GM21528 (cell line): ENCODE measurements at regions not wholly inside any gene's neighbourhood (a gene's known extent, or its start where the extent isn't known, plus 50 kb on each side); places are given as distances from the start of the nearest gene placed in this dataset.
"Not testable (repeated sequence)": the region's sequence is repeated elsewhere in the genome, so short reads cannot be mapped to it uniquely, and the experiment has no call there.

Source experiments
- ATAC-seq: cut with Tn5 transposase; IDR thresholded peaks from one replicate; pipeline ENCODE4 v1.9.1; 2021; ENCODE audit warnings: mild to moderate bottlenecking, moderate library complexity; ENCODE audit not compliant: unreplicated experiment, low FRiP score

DNA sequence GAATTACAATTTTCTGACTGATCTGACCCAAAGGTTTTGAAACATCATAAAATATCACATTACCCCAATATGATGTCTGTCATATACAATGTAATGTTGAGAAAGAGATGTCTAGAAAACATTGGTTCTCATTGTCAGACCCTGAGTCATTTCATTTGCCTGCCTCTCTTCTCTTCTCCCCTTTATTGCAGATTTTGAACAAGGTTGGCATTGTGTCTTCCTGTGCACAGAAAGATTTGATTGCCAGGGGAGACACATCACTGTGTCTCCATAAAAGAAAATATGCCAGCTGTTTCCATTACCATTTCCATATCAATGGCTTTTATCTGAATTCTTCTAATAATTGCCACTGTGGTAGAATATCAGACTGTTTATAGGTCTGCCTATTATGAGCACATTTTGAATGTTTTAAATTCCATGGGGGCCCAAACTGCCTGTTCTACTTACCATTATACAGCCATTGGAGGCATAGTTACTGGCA, 65.6 kb downstream of the IFI44 start:
- ATAC-seq, result no peak

GRCh38 chr1:78716186-78716585, 66.6 kb downstream of the IFI44 start:
- no peak for ATAC-seq

GRCh38 chr1:78718566-78718965, 68.9 kb downstream of the IFI44 start:
- ATAC-seq, result no peak

DNA sequence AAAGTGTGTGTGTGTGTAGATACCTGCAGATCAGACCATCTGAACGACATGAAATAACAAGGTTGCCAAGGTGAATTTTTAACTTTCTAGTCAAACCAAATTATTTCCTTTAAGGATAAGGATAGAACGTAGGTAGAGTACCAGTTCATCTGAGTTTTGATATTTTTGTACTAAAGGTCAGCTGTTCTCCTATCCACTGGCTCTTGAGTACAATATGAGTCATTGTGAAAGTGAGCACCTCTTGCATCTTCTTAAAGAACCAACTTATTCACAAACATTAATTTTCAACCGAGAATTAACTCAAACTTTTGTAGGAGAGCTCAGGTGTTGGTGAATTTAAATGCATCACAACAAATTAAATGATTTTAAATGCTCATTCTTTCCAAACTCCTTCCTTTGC, 71.5 kb downstream of the IFI44 start:
- no peak for ATAC-seq

- no peak for ATAC-seq
Observed at GRCh38 chr1:78722105-78722504, 72.5 kb downstream of the IFI44 start.

GRCh38 chr1:78722521-78722920, 72.9 kb downstream of the IFI44 start:
- ATAC-seq, result no peak

DNA sequence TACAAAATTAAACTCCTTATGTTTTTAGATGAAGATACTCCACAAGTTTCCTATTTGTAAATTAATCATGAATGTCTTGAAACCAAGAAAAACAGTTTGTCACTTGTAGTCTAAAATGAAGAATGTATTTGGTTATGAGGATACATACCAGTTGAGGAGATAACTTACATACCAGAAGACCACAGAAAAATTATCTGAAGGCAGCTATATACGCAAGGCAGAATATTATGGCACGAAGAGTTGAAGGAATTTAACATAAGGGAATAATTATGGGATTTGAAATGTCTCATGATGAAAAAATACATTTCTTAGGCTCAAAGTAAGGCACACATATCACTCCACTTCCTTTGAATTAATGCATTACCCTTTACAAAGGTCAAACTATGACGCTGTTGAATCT, 73.3 kb downstream of the IFI44 start:
- ATAC-seq, result no peak

GRCh38 chr1:78726686-78727085, 77.1 kb downstream of the IFI44 start:
- no peak for ATAC-seq

GRCh38 chr1:78728359-78728758, 78.7 kb downstream of the IFI44 start:
- no peak for ATAC-seq

DNA sequence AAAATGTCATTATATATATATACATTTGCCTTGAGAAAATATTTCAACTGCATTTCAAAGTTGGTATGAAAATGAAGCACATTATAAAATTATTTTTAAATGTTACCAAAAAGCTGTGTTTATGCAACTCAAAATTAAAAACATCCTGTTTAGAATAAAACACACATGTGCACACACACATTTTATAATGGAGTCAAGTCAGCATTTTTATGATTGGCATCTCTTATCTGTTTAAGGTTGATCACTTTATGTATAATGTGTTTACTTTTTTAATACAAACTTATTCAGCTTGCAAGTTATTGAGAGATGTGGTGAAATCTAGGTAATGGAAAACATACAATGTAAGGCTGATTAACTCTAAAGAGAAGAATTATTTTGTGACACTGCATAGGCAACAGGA, 80.4 kb downstream of the IFI44 start:
- no peak for ATAC-seq

GRCh38 chr1:78731674-78732073, 82.0 kb downstream of the IFI44 start:
- no peak for ATAC-seq

GRCh38 chr1:78737241-78737640, 87.6 kb downstream of the IFI44 start:
- no peak for ATAC-seq

DNA sequence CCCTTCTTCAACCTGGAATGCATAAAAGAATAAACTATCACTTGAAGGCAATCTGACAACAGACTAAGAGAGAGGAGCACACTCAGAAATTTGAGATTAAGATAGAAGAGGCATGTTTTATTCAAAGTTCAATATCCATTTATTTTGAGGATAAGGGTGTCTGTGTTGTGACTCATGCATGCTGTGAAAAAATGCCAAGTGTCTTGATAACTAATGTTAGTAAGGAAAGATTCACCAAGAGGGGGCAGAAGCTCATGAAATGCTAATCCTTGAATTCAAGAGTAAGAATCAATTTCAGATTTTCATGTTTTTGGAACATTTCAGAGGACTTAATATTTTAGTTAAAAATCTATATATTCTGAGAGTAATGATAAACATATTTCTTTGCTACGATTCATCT, 94.0 kb downstream of the IFI44 start:
- ATAC-seq, result no peak

DNA sequence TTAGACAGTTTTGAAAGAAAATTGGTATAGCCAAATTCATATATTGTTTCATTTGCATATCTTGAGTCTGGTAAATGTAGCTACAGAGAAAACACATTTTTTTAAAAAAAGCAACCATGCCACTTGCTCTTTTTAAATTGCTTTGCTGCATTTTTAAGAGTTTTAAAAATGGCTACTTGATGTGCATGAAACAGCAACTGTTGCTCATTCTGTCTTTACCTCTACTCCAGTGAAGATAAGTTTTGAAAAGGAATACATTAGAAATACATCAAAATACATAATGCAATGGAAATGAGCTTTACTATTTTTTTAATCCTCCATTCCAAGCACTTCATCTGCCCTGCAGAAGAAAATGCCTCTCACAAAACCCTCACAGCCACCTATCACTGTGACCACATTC, 95.5 kb downstream of the IFI44 start:
- no peak for ATAC-seq

DNA sequence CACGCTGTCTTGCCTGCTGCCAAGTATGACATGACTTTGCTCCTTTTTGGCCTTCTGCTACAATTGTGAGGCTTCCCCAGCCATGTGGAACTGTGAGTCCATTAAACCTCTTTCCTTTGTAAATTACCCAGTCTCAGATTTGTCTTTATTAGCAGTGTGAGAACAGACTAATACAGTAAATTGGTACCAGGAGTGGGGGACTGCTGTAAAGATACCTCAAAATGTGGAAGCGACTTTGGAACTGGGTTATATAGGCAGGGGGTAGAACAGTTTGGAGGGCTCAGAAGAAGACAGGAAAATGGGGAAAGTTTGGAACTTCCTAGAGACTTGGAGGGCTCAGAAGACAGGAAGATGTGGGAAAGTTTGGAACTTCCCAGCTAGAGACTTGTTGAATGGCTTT, 104.0 kb downstream of the IFI44 start:
- not testable (repeated sequence) for ATAC-seq

- no peak for ATAC-seq
Observed at GRCh38 chr1:78755986-78756385, 106.4 kb downstream of the IFI44 start.

DNA sequence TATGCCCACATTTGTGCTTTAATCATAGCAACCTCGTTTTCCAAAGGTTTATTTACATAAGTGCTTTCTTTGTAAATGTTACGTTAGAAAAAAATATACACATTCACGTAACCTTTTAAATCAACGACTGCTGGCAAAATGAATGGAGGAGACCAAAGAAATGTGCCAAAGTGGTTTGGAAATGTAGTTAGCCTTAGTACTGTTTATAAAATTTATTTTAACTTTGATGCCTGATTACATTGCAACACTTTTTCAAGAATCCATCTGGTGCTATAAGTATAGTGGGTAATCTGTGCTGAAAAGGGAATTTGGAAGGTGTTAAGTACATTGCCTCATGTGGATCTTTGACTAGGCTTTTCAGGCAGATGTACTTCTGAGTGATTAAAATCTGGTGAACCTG, 108.9 kb downstream of the IFI44 start:
- no peak for ATAC-seq

DNA sequence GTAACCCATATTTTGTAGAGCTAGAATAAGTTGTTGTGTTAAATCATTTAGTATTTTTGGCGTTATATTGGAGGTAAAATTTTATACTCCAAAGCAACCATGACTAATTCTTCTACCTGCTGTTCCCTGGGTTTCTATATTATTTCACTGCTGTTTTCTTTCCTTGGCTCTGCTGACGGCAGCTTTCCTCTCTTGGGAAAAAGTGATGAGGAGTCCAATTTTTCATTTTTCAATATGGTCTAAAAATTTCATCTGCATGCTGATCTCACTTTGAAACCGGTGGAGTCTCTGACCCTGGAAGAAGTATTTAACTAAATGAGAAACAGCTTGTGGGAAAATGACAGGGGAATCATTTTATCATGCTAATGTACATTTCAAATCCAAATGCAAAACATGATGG, 110.2 kb downstream of the IFI44 start:
- ATAC-seq, result no peak

- ATAC-seq, result no peak
Observed at GRCh38 chr1:78760858-78761257, 111.2 kb downstream of the IFI44 start.

DNA sequence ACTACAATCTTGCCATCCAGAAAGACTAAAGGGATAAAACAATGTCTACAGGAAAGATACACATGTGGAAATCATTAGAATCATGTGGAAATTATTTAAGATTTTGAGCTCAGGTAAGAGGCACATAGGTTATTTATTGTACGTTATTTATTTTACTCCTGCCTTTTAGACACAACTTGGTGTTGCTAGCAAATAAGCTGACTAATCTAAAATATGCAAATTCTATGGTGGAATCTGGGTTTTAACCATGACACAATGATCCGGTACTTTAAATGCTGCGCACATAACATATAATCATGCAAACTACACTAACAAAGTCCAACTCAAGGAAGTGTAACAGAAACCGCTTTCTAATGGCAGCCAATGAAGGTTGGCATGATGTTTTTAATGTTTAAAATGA, 112.5 kb downstream of the IFI44 start:
- ATAC-seq, result no peak

DNA sequence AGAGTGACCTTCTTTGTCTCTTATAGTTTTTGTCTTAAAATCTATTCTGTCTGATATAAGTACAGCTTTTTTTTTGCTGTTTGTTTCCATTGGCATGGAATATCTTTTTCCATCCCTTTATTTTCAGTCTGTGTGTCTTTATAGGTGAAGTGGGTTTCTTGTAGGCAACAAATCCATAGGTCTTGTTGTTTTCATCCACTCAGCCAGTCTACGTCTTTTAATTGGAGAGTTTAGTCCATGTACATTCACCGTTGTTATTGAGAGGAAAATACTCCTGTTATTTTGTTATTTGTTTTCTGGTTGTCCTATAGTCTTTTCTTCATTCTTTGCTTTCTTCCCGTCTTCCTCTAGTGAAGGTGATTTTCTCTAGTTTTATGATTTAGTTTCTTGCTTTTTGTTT, 115.9 kb downstream of the IFI44 start:
- no peak for ATAC-seq

DNA sequence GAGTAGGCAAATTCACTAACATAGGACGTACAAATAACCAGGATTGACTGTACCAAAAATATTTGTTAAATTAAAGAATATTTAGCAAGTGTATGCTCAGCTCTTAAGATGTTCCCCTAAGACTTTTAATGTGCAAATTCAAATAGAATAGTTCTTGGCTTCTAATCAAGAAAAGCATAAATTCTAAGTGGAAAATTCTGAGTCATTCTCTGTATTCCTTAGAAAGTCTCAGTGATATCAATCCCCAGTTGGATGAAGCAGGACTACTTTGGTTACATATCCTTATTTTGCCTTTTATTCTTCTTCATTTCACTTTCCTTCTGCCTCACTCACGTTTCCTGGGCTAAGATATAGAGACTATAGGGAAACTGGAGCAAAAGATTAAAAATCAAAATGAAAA, 130.2 kb downstream of the IFI44 start:
- ATAC-seq, result no peak

GRCh38 chr1:78787544-78787943, 137.9 kb downstream of the IFI44 start:
- ATAC-seq, result no peak
